H1 (cell line): ENCODE measurements at regions not wholly inside any gene's neighbourhood (a gene's known extent, or its start where the extent isn't known, plus 50 kb on each side); places are given as distances from the start of the nearest gene placed in this dataset.

Experiments
- BCL11A ChIP-seq, 2 experiments: IDR thresholded peaks; one replicate each; pipeline ENCODE4 v1.6.1; 2011; ENCODE audit warnings: low read depth in 2 of 2, low read length in 2 of 2, mild to moderate bottlenecking in 2 of 2
- BRCA1 ChIP-seq: IDR thresholded peaks from 2 replicates; pipeline ENCODE4 v1.6.1; 2012; ENCODE audit warnings: low read depth, low read length, improper control_type of control experiment
- TF ChIP-seq, protein P1 (sequence below): fragments of 300-600 bp; sonication (generic); IDR thresholded peaks from 2 replicates; pipeline ENCODE4 v1.7.1; 2012; ENCODE audit warnings: low read length, moderate library complexity, mild to moderate bottlenecking, inconsistent platforms; ENCODE audit not compliant: insufficient replicate concordance

DNA sequence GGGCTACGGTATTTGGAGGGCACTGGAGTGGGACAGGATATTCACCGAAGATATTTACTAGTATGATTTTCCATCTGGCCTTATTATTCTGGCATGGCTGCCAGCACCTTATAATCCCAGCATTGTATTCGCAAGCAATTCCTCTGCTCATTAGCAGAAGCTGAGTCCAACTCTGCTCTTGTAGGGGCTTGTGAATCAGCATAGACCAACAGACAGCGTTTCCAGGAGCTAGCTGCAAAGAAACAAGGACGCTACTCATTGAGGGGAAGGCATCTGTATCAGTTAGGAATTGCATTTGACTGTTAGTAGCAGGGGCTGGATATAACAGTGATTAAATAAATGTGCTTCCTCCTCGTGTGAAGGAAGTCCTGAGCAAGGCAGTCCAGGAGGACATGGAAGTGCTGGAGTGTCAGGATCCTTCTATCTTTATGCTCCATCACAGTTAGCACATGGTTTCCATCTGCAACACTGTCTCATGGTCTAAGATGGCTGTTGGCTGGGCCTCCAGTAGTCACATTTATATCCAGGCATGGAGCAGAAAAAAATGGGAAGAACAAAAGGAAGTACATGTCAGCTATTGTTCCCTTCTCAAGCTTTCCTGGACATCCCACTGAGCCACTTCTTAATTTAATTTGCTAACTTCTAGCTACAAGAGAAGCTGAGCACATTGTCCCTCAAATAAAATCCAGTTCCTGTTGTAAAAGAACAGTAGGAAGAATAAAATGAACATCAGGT, 214.1 kb downstream of the C1D start (continued):
- TF ChIP-seq, protein P1, sequence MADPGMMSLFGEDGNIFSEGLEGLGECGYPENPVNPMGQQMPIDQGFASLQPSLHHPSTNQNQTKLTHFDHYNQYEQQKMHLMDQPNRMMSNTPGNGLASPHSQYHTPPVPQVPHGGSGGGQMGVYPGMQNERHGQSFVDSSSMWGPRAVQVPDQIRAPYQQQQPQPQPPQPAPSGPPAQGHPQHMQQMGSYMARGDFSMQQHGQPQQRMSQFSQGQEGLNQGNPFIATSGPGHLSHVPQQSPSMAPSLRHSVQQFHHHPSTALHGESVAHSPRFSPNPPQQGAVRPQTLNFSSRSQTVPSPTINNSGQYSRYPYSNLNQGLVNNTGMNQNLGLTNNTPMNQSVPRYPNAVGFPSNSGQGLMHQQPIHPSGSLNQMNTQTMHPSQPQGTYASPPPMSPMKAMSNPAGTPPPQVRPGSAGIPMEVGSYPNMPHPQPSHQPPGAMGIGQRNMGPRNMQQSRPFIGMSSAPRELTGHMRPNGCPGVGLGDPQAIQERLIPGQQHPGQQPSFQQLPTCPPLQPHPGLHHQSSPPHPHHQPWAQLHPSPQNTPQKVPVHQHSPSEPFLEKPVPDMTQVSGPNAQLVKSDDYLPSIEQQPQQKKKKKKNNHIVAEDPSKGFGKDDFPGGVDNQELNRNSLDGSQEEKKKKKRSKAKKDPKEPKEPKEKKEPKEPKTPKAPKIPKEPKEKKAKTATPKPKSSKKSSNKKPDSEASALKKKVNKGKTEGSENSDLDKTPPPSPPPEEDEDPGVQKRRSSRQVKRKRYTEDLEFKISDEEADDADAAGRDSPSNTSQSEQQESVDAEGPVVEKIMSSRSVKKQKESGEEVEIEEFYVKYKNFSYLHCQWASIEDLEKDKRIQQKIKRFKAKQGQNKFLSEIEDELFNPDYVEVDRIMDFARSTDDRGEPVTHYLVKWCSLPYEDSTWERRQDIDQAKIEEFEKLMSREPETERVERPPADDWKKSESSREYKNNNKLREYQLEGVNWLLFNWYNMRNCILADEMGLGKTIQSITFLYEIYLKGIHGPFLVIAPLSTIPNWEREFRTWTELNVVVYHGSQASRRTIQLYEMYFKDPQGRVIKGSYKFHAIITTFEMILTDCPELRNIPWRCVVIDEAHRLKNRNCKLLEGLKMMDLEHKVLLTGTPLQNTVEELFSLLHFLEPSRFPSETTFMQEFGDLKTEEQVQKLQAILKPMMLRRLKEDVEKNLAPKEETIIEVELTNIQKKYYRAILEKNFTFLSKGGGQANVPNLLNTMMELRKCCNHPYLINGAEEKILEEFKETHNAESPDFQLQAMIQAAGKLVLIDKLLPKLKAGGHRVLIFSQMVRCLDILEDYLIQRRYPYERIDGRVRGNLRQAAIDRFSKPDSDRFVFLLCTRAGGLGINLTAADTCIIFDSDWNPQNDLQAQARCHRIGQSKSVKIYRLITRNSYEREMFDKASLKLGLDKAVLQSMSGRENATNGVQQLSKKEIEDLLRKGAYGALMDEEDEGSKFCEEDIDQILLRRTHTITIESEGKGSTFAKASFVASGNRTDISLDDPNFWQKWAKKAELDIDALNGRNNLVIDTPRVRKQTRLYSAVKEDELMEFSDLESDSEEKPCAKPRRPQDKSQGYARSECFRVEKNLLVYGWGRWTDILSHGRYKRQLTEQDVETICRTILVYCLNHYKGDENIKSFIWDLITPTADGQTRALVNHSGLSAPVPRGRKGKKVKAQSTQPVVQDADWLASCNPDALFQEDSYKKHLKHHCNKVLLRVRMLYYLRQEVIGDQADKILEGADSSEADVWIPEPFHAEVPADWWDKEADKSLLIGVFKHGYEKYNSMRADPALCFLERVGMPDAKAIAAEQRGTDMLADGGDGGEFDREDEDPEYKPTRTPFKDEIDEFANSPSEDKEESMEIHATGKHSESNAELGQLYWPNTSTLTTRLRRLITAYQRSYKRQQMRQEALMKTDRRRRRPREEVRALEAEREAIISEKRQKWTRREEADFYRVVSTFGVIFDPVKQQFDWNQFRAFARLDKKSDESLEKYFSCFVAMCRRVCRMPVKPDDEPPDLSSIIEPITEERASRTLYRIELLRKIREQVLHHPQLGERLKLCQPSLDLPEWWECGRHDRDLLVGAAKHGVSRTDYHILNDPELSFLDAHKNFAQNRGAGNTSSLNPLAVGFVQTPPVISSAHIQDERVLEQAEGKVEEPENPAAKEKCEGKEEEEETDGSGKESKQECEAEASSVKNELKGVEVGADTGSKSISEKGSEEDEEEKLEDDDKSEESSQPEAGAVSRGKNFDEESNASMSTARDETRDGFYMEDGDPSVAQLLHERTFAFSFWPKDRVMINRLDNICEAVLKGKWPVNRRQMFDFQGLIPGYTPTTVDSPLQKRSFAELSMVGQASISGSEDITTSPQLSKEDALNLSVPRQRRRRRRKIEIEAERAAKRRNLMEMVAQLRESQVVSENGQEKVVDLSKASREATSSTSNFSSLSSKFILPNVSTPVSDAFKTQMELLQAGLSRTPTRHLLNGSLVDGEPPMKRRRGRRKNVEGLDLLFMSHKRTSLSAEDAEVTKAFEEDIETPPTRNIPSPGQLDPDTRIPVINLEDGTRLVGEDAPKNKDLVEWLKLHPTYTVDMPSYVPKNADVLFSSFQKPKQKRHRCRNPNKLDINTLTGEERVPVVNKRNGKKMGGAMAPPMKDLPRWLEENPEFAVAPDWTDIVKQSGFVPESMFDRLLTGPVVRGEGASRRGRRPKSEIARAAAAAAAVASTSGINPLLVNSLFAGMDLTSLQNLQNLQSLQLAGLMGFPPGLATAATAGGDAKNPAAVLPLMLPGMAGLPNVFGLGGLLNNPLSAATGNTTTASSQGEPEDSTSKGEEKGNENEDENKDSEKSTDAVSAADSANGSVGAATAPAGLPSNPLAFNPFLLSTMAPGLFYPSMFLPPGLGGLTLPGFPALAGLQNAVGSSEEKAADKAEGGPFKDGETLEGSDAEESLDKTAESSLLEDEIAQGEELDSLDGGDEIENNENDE: no peak
- TF ChIP-seq BRCA1 (no peak), BCL11A (IDR thresholded peaks at IDR 0.05; ENCODE audit: low read depth in 2 of 2, low read length in 2 of 2) (no peak)
